ENCODE measurements at regions not wholly inside any gene's neighbourhood (a gene's known extent, or its start where the extent isn't known, plus 50 kb on each side); places are given as distances from the start of the nearest gene placed in this dataset.

DNA sequence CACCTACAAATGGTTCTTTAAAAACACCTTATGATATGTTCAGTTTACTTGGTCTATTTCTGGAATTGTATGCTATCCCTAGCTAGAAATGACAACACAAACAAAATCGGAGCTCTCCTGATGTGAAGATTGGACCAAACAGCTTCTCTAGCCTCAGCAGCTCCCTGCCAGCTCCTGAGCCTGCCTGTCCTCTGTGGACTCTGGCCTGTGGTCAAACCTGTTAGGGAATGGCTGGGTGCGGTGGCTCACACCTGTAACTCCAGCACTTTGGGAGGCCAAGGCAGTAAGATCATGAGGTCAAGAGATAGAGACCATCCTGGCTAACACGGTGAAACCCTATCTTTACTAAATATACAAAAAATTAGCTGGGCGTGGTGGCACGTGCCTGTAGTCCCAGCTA is 195.3 kb downstream of the GAS1 start:
- no peak for TF ChIP-seq EZH2phosphoT487 (IDR thresholded peaks at IDR 0.05; ENCODE audit: borderline replicate concordance, low read depth)
- no peak for TF ChIP-seq CHD2 (IDR thresholded peaks at IDR 0.05; ENCODE audit: low read length, partially characterized antibody)
- no peak for TF ChIP-seq CTCF (IDR thresholded peaks at IDR 0.05)
- TF ChIP-seq RFX5 (IDR thresholded peaks at IDR 0.05; ENCODE audit: low read length) = no peak
- TF ChIP-seq, protein P1, sequence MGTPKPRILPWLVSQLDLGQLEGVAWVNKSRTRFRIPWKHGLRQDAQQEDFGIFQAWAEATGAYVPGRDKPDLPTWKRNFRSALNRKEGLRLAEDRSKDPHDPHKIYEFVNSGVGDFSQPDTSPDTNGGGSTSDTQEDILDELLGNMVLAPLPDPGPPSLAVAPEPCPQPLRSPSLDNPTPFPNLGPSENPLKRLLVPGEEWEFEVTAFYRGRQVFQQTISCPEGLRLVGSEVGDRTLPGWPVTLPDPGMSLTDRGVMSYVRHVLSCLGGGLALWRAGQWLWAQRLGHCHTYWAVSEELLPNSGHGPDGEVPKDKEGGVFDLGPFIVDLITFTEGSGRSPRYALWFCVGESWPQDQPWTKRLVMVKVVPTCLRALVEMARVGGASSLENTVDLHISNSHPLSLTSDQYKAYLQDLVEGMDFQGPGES (IDR thresholded peaks at IDR 0.05; ENCODE audit: low read depth, low read length) = no peak
- no peak for TF ChIP-seq RXRA (IDR thresholded peaks at IDR 0.05; ENCODE audit: borderline replicate concordance, low read depth)
- TF ChIP-seq EP300 (IDR thresholded peaks at IDR 0.05; ENCODE audit: borderline replicate concordance in 1 of 2, low read depth in 1 of 2, low read length in 1 of 2) = no peak
- TF ChIP-seq JUND (IDR thresholded peaks at IDR 0.05) = no peak
- no peak for TF ChIP-seq FOXJ3 (CRISPR knock-in tag; IDR thresholded peaks at IDR 0.05)
- TF ChIP-seq, protein P2, sequence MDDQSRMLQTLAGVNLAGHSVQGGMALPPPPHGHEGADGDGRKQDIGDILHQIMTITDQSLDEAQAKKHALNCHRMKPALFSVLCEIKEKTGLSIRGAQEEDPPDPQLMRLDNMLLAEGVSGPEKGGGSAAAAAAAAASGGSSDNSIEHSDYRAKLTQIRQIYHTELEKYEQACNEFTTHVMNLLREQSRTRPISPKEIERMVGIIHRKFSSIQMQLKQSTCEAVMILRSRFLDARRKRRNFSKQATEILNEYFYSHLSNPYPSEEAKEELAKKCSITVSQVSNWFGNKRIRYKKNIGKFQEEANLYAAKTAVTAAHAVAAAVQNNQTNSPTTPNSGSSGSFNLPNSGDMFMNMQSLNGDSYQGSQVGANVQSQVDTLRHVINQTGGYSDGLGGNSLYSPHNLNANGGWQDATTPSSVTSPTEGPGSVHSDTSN (IDR thresholded peaks at IDR 0.05) = no peak
- TF ChIP-seq, protein P3, sequence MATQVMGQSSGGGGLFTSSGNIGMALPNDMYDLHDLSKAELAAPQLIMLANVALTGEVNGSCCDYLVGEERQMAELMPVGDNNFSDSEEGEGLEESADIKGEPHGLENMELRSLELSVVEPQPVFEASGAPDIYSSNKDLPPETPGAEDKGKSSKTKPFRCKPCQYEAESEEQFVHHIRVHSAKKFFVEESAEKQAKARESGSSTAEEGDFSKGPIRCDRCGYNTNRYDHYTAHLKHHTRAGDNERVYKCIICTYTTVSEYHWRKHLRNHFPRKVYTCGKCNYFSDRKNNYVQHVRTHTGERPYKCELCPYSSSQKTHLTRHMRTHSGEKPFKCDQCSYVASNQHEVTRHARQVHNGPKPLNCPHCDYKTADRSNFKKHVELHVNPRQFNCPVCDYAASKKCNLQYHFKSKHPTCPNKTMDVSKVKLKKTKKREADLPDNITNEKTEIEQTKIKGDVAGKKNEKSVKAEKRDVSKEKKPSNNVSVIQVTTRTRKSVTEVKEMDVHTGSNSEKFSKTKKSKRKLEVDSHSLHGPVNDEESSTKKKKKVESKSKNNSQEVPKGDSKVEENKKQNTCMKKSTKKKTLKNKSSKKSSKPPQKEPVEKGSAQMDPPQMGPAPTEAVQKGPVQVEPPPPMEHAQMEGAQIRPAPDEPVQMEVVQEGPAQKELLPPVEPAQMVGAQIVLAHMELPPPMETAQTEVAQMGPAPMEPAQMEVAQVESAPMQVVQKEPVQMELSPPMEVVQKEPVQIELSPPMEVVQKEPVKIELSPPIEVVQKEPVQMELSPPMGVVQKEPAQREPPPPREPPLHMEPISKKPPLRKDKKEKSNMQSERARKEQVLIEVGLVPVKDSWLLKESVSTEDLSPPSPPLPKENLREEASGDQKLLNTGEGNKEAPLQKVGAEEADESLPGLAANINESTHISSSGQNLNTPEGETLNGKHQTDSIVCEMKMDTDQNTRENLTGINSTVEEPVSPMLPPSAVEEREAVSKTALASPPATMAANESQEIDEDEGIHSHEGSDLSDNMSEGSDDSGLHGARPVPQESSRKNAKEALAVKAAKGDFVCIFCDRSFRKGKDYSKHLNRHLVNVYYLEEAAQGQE (IDR thresholded peaks at IDR 0.05; ENCODE audit: low read depth, low read length) = no peak
- TF ChIP-seq NRF1 (IDR thresholded peaks at IDR 0.05; ENCODE audit: low read depth, low read length) = no peak
- TF ChIP-seq ELF1 (IDR thresholded peaks at IDR 0.05) = no peak
- no peak for TF ChIP-seq TCF12 (IDR thresholded peaks at IDR 0.05)

All from SK-N-SH (cell line).